Stimulated activated naive CD4-positive, alpha-beta T cell treated with Interleukin-2 at 50 U/mL for 16 hours (primary cell): ENCODE measurements at regions not wholly inside any gene's neighbourhood (a gene's known extent, or its start where the extent isn't known, plus 50 kb on each side); places are given as distances from the start of the nearest gene placed in this dataset.
"Not testable (repeated sequence)": the region's sequence is repeated elsewhere in the genome, so short reads cannot be mapped to it uniquely, and the experiment has no call there.

Experiments used
- DNase-seq: peaks from one replicate; lab custom pipeline; 2025; lab: John Stamatoyannopoulos, UW

DNA sequence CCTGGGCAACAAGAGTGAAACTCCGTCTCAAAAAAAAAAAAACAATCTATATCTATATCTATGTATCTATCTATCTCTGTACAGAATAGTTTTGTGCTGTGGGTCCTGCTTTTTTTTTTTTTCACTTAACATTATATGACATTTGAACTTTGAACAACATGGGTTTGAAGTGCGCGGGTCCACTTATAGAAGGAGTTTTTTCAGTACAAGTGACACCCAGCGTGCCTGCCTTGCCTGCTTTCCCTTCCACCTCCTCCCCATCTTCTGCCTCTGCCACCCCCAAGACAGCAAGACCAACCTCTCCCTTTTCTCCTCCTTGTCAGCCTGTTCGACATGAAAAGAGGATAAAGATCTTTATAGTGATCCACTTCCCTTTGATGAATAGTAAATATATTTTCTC lies 102.2 kb upstream of the KCNG1 start:
- DNase-seq, result no peak

DNA sequence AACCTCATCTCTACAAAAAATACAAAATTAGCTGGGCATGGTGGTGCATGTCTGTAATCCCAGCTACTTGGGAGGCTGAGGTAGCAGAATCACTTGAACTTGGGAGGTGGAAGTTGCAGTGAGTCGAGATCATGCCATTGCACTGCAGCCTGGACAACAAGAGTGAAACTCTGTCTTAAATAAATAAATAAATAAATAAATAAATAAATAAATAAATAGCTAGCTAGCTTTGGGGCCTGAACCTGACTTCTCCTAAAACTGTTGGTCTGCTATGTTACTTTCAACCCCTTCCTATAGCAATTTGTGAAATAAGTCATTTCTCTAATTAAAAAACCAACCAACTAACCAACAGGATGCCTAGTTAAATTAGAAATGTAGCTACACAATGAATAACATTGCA lies 101.0 kb upstream of the KCNG1 start:
- DNase-seq, result not testable (repeated sequence)

DNA sequence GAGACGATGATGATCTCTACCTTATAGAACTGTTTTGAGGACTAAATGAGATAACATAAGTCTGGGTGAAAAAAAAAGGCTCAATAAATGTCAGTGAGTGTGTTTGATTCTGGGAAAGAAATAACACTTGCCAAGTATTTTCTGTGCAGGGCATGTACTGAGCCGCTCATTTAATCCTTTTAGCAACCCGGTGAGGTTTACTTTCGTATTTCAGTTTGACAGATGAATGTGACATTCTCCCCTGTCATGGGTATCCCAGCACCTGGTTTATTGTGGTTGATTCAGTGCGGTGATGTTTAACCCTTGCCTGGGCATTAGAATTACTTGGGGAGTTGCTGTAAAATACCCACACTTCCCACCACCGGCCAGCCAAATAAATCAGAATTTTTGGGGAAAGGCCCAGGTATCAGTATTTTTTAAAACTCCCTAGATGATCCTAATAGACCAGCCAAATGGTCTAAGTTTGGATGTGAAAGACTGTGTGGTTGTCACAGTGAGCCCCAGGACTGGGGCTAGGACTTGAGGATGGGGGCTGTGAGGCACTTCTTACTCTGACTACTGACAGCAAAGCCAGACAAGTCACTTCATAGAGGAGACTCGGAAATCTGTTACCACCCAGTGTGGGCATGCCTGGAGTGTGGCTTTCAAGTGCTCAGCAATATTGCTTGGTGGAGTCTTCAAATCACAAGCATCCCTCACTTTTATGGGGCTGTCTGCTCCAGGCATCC lies 100.2 kb upstream of the KCNG1 start:
- DNase-seq, result no peak

DNA sequence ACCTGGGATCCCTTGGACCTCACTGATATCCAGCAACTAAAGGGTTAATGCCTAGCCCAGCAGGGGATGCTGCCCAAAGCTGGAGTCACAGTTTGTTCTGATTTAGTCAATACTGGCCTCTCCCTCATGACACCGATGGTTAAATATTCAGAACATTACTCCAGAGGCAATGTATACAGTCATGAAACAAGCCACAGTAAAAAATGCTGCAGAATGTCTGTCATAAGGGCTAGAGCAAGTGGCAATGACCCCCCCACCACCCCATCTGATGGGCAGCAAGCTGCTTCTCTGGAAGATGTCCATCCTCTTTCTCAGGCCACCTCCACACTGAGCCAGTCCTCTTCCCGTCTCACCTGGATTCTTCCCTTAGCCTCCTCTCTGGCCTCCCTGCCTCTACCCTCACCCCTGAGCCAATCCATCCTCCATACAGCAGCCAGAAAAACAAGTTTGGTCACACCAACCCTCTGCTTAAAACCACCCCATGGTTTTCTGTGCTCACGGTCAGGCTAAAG lies 99.0 kb upstream of the KCNG1 start:
- DNase-seq, result no peak

DNA sequence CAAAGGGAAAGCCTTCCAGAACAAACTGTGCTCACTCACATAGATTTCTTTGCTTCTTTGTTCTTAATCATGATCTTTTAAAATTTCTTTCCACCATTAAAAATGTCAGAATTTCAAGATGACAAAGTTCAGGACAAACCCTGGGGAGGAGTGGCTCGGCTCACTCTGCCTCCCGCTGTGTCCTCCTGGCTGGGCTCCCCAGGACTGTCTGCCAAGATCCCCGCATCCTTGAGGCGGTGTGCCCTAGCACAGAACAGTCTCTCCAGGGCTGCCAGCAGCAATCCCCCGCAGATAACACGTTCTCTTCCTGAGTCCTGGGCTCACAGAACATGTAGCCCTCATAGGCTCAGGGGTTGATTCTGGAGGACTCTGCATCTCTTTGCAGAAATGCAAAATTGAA lies 98.4 kb upstream of the KCNG1 start:
- no peak for DNase-seq

DNA sequence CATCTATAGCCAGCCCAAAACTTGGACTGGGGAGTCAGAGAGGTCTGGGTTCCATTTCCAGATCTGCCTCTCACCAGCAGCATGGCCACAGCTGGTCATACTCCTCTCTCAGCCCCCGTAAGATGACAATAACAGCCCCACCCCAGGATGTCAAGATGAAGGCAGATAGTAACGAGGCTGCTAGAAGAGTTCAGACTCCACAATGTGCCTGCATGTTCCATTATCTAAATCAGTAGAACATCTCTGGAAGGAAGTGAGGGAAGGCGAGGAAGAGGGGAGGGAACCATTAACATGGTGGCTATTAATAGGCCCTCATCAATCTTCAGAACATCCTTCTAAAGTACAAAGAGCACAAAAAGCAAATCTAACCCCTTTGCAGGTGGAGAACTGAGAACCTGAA lies 98.0 kb upstream of the KCNG1 start:
- no peak for DNase-seq

DNA sequence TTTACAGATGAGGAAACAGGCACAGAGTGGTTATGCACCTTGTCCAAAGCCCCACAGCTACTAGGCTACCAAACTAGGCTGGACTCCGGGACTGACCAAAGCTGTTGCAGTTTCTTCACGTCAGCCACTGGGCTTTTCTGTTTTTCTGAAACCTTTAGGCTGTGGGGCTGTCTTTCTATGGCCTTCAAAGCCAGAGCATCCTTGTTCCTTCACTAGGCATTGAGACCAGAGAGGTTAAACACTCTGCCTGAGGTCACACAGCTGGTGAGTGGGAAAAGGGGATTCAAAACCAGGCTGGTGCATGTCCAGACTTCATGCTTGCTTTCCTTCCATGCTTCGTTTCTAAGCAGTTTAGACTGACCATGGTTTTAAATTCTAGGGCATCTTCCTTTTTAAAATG lies 97.5 kb upstream of the KCNG1 start:
- no peak for DNase-seq

DNA sequence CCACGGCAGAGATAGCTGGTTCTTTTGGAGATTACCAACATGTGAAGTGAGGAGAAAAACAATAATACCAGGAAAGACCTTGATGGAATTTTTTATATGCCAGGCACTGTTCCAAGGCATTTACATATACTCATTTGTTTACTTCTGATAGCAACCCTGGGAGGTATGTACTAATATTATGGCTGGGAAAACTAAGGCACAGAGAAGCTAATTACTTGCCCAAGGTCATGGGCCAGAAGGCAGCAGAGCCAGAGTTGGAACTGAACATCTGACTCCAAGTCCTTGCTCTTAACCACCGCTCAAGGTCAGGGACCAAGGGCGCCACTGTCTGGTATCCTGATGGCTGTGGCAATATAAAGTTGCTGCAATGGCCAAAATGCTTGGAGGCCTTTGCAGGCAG lies 97.0 kb upstream of the KCNG1 start:
- DNase-seq, result no peak

DNA sequence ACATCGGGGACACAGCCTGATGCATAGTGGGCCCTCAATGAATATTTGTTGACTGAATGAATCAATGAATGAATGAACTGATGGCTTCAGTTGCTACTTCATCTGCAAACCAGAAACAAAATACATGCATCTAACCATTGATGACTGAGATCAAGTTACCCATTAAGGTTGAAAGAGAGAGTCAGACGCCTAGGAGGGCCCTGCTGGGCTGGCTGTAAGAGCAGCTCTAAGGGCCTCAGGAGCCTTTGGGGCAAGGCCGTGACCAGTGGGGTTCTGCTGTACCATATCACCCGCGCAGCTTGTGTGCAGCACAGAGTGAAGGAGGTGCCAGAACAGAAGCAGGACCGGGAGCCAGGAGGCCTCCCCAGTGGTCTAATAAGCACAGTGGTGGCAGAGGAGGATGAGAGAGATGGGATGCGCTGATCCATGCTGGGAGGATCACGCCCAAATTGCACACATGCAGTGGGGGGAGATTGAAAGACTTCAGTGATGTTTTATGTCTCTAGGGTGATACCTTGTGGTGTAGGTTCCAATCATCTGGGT lies 96.1 kb upstream of the KCNG1 start:
- DNase-seq, result no peak

DNA sequence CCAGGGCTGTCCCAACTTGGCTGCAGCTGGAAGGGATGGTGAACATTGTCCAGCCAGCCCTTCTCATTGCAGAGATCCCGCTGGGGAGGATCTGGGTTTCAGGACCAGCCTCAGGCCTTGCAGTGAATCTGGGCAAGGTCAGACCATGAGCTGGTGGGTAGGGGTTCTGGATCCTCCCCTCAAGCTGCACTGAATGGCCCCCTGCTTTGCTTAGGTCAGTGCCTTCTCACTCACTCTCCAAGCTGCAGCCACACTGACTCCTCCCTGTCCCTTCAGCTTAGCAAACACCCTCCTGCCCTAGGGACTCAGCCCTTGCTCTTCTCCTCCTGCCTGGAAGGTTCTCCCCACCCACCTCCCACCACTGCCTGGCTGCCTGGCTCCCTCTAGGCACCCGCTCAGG lies 95.3 kb upstream of the KCNG1 start:
- no peak for DNase-seq

DNA sequence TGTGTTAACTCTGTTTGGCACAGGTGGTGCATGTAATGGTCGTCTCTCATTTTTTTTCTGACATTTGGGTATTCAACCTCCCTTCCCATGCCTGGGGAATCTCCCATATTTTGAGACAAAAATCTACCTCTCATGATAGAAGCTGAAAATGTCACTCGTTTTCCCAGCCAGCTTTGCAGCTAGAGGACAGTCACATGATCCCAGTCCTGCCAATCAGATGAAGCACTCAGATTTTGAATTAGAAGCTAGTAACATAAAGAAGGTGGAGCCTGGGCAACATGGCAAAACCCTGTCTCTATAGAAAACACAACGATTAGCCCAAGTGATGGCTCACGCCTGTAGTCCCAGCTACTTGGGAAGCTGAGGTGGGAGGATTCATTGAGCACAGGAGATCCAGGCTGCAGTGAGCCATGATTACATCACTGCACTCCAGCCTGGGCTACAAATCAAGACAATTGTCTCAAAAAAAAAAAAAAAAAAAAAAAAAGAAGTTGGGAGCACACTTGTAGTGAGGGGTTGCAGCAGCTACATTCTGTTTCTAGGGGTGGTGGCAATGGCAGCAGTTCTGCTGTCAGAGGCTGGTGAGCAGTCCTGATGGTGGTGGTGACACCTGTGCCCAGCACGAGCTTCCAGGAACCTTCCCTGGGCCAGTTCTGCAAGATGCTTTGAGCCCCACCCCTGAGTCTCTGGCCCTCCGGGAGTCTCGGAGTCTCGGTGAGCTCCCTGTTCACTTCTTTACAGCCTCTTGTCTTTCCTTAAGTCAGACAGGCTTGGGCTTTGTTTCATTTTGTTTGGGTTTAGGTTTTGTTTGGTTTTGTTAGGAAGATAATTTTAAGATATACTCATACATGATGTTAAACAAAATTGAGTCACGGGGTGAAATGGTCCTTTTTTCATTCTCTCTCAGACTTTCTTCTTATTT lies 94.1 kb upstream of the KCNG1 start:
- no peak for DNase-seq

DNA sequence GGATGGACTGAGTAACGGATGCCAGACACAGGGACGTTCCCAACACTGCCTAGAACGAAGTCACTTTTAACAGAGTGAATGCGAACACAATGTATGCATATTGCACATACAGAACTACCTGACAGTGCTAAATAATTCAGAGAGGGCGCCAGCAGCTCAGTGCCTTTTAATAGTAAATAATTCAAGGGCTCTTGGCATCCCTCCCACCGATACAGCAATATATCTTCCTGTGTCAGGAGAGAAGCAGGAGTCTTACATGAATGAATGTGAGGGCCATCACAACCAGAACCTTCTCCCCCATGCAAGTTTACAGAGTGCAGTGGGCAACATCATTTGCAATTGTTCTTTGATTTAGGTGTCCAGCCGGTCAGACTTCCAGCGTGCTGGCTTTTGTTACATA lies 88.4 kb upstream of the KCNG1 start:
- no peak for DNase-seq

DNA sequence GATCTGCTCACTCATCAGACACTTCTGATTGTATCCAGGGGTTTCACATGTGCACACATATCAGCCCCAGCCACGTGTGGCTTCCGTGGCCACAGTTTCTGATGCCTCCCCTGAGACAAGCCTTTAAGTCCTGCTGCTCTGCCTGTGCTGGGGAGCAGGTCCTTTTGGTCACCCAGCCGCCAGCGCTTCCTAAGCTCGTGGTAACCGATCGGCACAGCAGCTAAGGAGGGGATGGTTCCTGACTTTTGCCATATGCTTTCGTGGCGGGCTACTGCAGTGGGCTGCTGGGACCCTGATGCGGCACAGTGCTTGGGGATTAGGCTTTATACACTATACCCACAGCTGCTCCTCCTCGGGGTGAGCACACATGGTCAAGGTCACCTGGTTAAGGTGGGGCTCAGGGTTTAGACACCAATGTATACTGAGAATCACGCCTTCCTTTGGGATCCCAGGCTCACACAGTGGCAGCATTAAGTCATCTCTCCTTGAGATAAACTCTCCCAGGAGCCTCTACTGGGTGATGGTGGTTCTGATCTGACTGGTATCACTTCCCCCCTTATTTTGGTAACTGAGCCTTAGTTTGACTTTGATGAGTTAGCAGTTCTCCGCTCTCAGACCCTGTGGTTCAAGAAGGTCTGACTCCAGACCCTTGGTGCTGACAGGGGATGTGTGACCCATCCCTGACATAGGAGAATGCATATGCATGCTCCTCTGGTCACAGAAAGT lies 85.9 kb upstream of the KCNG1 start:
- DNase-seq, result no peak

DNA sequence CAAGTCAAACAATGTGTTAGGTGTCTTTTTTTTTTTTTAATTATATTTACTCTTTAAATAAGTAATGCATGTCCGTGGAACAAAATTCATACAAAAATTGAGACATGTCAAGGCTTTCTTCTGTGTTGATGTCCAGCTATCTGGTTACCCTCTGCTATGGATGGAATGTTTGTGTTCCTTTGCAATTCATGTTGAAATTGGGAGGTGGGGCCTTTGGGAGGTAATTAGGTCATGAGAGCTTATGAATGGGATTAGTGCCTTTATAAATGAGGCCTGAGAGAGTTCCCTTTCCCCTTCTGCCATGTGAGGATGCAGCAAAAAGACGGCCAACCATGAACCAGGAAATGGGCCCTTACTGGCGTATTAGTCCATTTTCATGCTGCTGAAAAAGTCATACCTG lies 83.1 kb upstream of the KCNG1 start:
- no peak for DNase-seq

DNA sequence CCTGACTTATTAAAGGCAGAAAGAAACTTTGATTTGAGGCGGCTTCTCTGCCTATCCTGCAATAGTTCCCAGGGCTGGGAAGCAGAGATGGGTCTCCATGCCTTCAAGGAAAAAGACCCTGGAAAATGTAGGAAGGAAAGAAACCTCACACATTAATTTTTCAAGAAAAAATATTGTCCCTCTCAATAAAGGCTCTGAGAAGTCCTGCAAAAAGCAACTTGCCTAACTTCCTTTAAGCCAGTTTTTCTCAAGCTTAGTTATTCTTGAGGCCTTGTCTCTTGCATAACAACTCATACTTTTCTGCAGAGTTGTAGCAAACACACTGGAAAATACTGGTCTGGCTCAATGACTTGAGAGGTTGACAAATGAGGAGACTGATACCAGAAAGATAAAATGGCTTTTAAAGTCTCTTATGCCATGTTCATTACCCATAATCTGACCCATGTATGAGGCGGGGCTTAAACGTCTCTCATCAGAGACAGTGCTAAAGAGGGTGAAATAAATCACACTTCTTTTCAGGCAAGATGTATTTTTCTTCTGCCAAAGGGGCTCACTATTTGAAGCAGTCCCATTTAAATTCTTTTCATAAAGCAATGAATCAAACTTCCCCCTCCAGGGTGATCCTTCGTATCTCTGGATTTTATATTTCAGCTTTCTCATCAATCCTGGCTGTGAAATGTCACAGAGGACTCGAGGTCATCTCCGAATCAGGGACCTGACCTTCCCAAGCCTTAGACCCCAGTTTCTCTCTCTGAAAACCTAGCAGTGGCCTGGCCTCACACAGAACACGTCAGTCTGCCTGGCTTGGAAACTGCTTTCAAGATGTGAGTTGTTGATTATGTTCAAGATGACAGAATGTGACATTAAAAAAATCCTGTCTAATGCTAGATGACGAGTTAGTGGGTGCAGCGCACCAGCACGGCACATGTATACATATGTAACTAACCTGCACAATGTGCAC lies 82.3 kb upstream of the KCNG1 start:
- no peak for DNase-seq

DNA sequence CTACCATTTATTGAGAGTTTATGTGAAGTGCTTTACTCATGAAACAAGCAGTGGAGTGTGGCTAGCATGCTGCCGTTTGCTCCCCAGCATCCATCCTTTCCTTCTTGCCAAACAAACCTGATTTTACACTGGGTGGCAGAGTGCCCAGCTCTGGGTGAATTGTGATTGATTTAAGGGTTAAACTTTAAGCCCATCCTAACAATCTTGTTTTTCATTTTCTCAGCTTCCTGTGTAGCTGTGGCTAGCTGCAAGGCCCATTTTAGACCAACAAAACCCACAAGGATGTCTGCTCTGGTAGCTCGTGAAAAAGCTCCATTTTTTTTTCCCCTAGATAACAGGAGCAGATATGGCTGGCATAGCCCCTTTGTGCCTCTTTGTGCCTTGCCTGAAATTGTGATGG lies 77.7 kb upstream of the KCNG1 start:
- no peak for DNase-seq

DNA sequence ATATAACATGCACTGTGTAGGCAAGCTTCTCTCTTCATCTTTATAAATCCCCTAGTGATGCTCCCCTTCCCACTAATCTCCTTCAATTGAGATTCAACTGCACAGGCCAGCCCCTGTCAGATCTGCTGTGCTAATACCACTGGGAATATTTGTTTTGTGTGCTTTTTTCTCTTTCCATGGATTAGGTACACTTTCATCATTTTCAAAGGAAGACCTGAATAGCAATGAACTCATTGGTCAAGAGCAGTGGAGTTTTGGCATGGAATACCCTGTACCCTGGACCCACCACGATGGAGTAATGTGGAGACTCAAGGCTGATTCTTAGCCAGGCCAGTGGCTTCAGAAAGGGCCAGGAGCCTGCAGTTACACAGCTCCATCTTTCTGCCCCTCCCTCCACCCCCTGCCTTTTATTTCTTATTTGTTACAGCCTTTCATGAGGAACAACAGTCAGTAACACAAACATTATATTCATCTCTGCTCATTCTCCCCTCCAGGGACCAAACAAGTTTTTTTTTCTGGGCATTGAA lies 75.4 kb upstream of the KCNG1 start:
- no peak for DNase-seq

DNA sequence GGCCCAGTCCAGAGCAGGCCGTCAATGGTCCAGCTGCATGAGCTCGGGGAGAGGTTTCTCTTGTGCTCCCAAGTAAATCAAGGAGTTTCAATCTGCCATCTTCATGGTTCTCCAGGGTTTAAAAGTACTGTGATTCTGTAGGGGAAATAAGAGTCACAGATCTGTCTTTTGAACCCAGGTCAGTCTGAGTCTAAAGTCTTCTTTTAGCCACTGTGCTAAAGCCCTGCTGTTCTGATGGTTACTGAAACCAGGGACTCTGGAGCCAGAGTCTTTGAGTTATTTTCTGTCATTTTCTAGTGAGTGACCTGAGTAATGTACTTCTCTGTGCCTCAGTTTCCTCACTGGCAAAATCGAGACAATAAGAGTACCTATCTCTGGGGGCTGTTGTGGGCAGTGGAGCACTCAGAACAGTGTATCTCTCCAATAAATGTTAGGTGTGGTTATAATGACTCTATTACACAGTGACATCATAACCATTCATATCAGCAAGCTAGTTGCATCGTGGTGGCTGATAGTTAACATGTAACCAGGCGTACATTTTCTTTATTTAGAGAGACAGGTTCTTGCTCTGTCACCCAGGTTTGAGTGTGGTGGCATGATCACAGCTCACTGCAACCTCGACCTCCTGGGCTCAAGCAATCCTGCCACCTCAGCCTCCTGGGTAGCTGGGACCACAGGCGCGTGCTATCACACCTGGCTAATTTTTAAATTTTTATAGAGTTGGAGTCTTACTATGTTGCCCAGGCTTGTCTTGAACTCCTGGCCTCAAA lies 74.6 kb upstream of the KCNG1 start:
- no peak for DNase-seq

DNA sequence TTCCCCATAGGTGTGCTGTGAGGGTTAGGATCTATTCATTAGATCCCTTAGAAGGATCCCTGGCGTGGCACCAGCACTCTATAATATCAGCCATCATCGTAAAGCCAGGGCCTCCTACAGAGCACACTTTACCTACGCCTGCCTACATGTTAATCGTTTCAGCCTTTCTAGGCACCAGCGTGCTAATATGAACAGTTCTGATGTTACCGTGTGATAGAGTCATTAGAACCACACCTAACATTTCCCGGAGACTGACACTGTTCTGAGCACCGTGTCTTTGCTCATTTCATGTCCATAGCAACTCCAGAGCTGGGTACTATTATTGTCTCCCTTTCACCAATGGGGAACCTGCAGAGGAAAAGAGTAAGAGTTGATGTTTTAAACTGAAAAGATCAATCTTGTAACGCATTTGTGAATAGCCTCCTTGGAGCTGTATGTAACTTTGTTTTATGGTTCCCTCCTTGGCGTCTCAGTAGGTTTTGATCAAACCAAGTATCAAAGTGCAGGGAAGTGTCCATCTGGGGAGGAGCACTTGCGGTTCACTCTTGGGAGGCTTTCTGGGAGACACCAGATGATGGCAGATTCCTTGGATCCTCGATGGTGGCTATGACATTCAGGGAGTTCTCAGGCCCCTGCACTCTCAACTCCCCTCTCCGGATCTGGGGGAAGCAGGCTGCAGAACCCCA lies 73.8 kb upstream of the KCNG1 start:
- no peak for DNase-seq
